B cell (primary cell): ENCODE measurements at regions not wholly inside any gene's neighbourhood (a gene's known extent, or its start where the extent isn't known, plus 50 kb on each side); places are given as distances from the start of the nearest gene placed in this dataset.

Experiments used
- ATAC-seq: fragments of 200-7000 bp; cut with Tn5 transposase; one replicate; pipeline ENCODE4 v1.10.0; 2021; ENCODE audit warnings: low read depth, mild to moderate bottlenecking, moderate number of reproducible peaks, moderate library complexity
- CTCF ChIA-PET: fragments of 350-600 bp; sonication (Branson Sonifier 250); formaldehyde crosslinking; loops from one replicate; lab custom pipeline; 2021; ENCODE audit warnings: antibody characterized with exemption, inconsistent platforms; lab: Charles Lee
- POLR2A ChIA-PET: fragments of 350-600 bp; sonication (Branson Sonifier 250); formaldehyde crosslinking; loops from one replicate; lab custom pipeline; 2021; ENCODE audit warnings: antibody characterized with exemption; lab: Charles Lee
- DNase-seq: peaks from one replicate; pipeline ENCODE4 v3.0.0; 2013
- H2AFZ ChIP-seq: 2 replicates; pipeline ENCODE4 v1.6.1; 2012; ENCODE audit warnings: mild to moderate bottlenecking, low read depth, low read length; ENCODE audit not compliant: insufficient read depth, poor library complexity, severe bottlenecking
- H3K27ac ChIP-seq, 2 donors: 1 replicate in 1 of 2; 2 replicates in 1 of 2; pipeline ENCODE4 v1.5.1; 2012 to 2013; ENCODE audit warnings: low read length in 2 of 2, mild to moderate bottlenecking in 2 of 2, moderate library complexity in 1 of 2
- H3K27me3 ChIP-seq, 4 experiments: fragments of 200-600 bp in 1 of 4; sonication (generic) in 1 of 4; replicated peaks in 1 of 4; 1 replicate in 2 of 4; 2 replicates in 2 of 4; pipeline versions ENCODE4 v1.6.1 to v1.7.0; 2013 to 2016; ENCODE audit warnings: low read length in 3 of 4, mild to moderate bottlenecking in 2 of 4, mixed read lengths in 1 of 4, moderate library complexity in 1 of 4; ENCODE audit not compliant: insufficient read depth in 4 of 4, control insufficient read depth in 3 of 4; ENCODE audit errors: control extremely low read depth in 1 of 4
- H3K36me3 ChIP-seq, 2 experiments: replicated peaks in 1 of 2; 1 replicate in 1 of 2; 2 replicates in 1 of 2; pipeline versions ENCODE4 v1.6.1 to v1.7.1; 2013; ENCODE audit warnings: low read length in 1 of 2; ENCODE audit not compliant: insufficient read depth in 2 of 2, control insufficient read depth in 1 of 2; ENCODE audit errors: control extremely low read depth in 1 of 2, extremely low read depth in 1 of 2
- H3K4me1 ChIP-seq, 2 donors: fragments of 200-600 bp in 1 of 2; sonication (generic) in 1 of 2; 1 replicate in 1 of 2; 2 replicates in 1 of 2; pipeline versions ENCODE4 v1.5.1 to v1.6.1; 2013 to 2017; ENCODE audit warnings: low read length in 2 of 2; ENCODE audit not compliant: control insufficient read depth in 2 of 2, insufficient read depth in 2 of 2
- H3K4me2 ChIP-seq: replicated peaks from 2 replicates; pipeline ENCODE3; 2012; ENCODE audit warnings: mild to moderate bottlenecking, low read depth, low read length; ENCODE audit not compliant: poor library complexity, severe bottlenecking
- H3K4me3 ChIP-seq, 5 experiments: fragments of 200-600 bp in 1 of 5; sonication (generic) in 1 of 5; 1 replicate in 3 of 5; 2 replicates in 2 of 5; pipeline versions ENCODE4 v1.5.1 to v1.7.0; 2011 to 2016; ENCODE audit warnings: low read length in 4 of 5, mild to moderate bottlenecking in 4 of 5, low read depth in 2 of 5, control low read depth in 1 of 5, moderate library complexity in 1 of 5; ENCODE audit not compliant: insufficient read depth in 1 of 5; ENCODE audit errors: control extremely low read depth in 1 of 5, extremely low read depth in 1 of 5
- H3K79me2 ChIP-seq: fragments of 200-600 bp; sonication (generic); one replicate; pipeline ENCODE4 v1.6.0; 2016; ENCODE audit warnings: low read length; ENCODE audit not compliant: control insufficient read depth, insufficient read depth
- H3K9ac ChIP-seq: fragments of 200-600 bp; sonication (generic); 2 replicates; pipeline ENCODE4 v1.6.1; 2017; ENCODE audit warnings: mild to moderate bottlenecking, low read length, moderate library complexity
- H3K9me3 ChIP-seq, 3 donors: one replicate each; pipeline versions ENCODE4 v1.6.1 to v1.7.1; 2013; ENCODE audit warnings: low read length in 2 of 3; ENCODE audit not compliant: control insufficient read depth in 2 of 3, insufficient read depth in 1 of 3; ENCODE audit errors: control extremely low read depth in 1 of 3
- H4K20me1 ChIP-seq: 2 replicates; pipeline ENCODE4 v1.6.0; 2012; ENCODE audit warnings: mild to moderate bottlenecking, low read length; ENCODE audit not compliant: insufficient read depth, control insufficient read depth, poor library complexity, severe bottlenecking
- H3K27ac Mint-ChIP-seq: one replicate; pipeline ENCODE4 v1.8.0; 2021; ENCODE audit warnings: mixed read lengths
- H3K27me3 Mint-ChIP-seq: one replicate; pipeline ENCODE4 v1.8.0; 2021; ENCODE audit warnings: mixed read lengths
- H3K4me1 Mint-ChIP-seq: one replicate; pipeline ENCODE4 v1.8.0; 2021; ENCODE audit warnings: mixed read lengths
- H3K4me3 Mint-ChIP-seq: one replicate; pipeline ENCODE4 v1.8.0; 2021; ENCODE audit warnings: mixed read lengths
- H3K9me3 Mint-ChIP-seq: one replicate; pipeline ENCODE4 v1.8.0; 2022; ENCODE audit warnings: mixed read lengths; ENCODE audit not compliant: insufficient read depth
- CTCF ChIP-seq: fragments of 200-600 bp; IDR thresholded peaks from one replicate; pipeline ENCODE4 v1.8.0; 2022; ENCODE audit warnings: antibody characterized with exemption, mild to moderate bottlenecking
- EZH2 ChIP-seq: IDR thresholded peaks from 2 replicates; pipeline ENCODE4 v1.6.1; 2012; ENCODE audit warnings: borderline replicate concordance, low read depth, mild to moderate bottlenecking, moderate library complexity, low read length; ENCODE audit not compliant: insufficient read depth, poor library complexity, severe bottlenecking
- WGBS: methylation state at CpG from one replicate; pipeline ENCODE4 v1.1.5; 2013; ENCODE audit warnings: missing lambda C conversion rate; ENCODE audit not compliant: insufficient coverage; 5-methylcytosine and 5-hydroxymethylcytosine counted together
- intact Hi-C: fragments of 100-400 bp; cut with micrococcal nuclease; formaldehyde crosslinking; loops from one replicate; pipeline ENCODE4 v1.10.0; 2022

DNA sequence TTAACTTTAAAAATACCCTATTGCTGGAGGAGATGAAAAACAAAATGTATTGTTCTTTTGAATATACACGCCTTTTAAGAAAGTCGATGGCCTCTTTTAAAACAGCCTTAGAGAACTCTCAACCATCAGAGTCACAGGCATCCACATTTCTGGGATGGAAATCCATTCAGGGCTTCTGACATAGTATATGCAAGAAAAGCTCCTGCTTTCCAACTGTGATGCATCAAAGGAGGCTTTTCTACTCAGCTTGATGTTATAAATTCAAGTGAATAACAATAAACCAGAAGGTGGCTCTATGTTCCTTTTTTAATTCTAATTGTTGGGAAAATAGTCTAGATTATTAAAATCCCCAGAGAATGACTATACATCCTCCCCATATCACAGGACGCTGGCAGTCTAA lies 398.8 kb upstream of the CXADR start:
- no peak overlapping the region for H3K27ac ChIP-seq
- H3K9me3 Mint-ChIP-seq = peaks cover 6% of the 10 kb centered on the region
- no peak overlapping the region for H3K27ac Mint-ChIP-seq
- intact Hi-C loops = no loop called here
- H3K27me3 Mint-ChIP-seq = no peaks in the 10 kb centered on the region
- no peaks in the 10 kb centered on the region for H3K79me2 ChIP-seq
- H3K4me1 ChIP-seq = no peaks in the 10 kb centered on the region
- no peak overlapping the region for H3K4me2 ChIP-seq
- no peaks in the 10 kb centered on the region for H3K36me3 ChIP-seq
- no peaks in the 10 kb centered on the region for H3K27me3 ChIP-seq
- POLR2A ChIA-PET = no interaction called here
- no peaks in the 10 kb centered on the region for H3K4me1 Mint-ChIP-seq
- no peak for DNase-seq
- TF ChIP-seq EZH2 = no peak
- TF ChIP-seq CTCF = no peak
- H3K9me3 ChIP-seq = peaks cover 0 to 6% (median 0%) of the 10 kb centered on the region in 3 donors
- H2AFZ ChIP-seq = no peak overlapping the region
- H3K4me3 Mint-ChIP-seq = no peak overlapping the region
- no peak overlapping the region for H3K4me3 ChIP-seq
- no peak overlapping the region for H3K9ac ChIP-seq
- ATAC-seq = no peak
- no peaks in the 10 kb centered on the region for H4K20me1 ChIP-seq
- WGBS = no CpG with 5 or more reads among the region's 3 CpGs
- CTCF ChIA-PET = no interaction called here

GRCh38 chr21:17118638-17119384 lies 394.0 kb upstream of the CXADR start:
- WGBS = 65% methylated on average over 4 of the region's 6 CpGs
- Mint-ChIP-seq H3K4me1 (no peaks in the 10 kb centered on the region), H3K27me3 (no peaks in the 10 kb centered on the region), H3K9me3 (peaks cover 2% of the 10 kb centered on the region), H3K4me3 (no peak overlapping the region), H3K27ac (no peak overlapping the region)
- no peak overlapping the region for H3K4me2 ChIP-seq
- no peak overlapping the region for H3K9ac ChIP-seq
- no peaks in the 10 kb centered on the region for H3K79me2 ChIP-seq
- no peak overlapping the region for H3K27ac ChIP-seq
- TF ChIP-seq EZH2 = no peak
- TF ChIP-seq CTCF = no peak
- peaks cover 0 to 4% (median 0%) of the 10 kb centered on the region in 3 donors for H3K9me3 ChIP-seq
- no peaks in the 10 kb centered on the region for H3K27me3 ChIP-seq
- intact Hi-C loops = no loop called here
- DNase-seq (no peak), ATAC-seq (no peak)
- H2AFZ ChIP-seq = no peak overlapping the region
- no peaks in the 10 kb centered on the region for H3K36me3 ChIP-seq
- POLR2A ChIA-PET = no interaction called here
- CTCF ChIA-PET = no interaction called here
- no peaks in the 10 kb centered on the region for H3K4me1 ChIP-seq
- H4K20me1 ChIP-seq = no peaks in the 10 kb centered on the region
- no peak overlapping the region for H3K4me3 ChIP-seq
